NCI-H748 treated with DMSO at 0.1 percent for 48 hours (cell line): ENCODE measurements at regions not wholly inside any gene's neighbourhood (a gene's known extent, or its start where the extent isn't known, plus 50 kb on each side); places are given as distances from the start of the nearest gene placed in this dataset.

Experiments
- DNase-seq: peaks from one replicate; lab custom pipeline; 2025; lab: John Stamatoyannopoulos, UW

- no peak for DNase-seq
Observed at GRCh38 chr7:130897515-130898419, 163.8 kb upstream of the KLF14 start.

GRCh38 chr7:130899071-130899560 lies 165.1 kb upstream of the KLF14 start:
- DNase-seq = no peak

- DNase-seq = no peak
Observed at GRCh38 chr7:130899638-130900401, 165.8 kb upstream of the KLF14 start.

- DNase-seq = no peak
Observed at GRCh38 chr7:130900471-130901076, 166.6 kb upstream of the KLF14 start.

- DNase-seq = no peak
Observed at GRCh38 chr7:130901209-130901783, 167.3 kb upstream of the KLF14 start.

- DNase-seq = no peak
Observed at GRCh38 chr7:130902755-130903357, 168.8 kb upstream of the KLF14 start.

- no peak for DNase-seq
Observed at GRCh38 chr7:130903358-130903974, 169.5 kb upstream of the KLF14 start.

GRCh38 chr7:130904031-130904757 lies 170.2 kb upstream of the KLF14 start:
- DNase-seq = no peak

GRCh38 chr7:130904792-130905191 lies 170.8 kb upstream of the KLF14 start:
- no peak for DNase-seq

- DNase-seq = no peak
Observed at GRCh38 chr7:130906575-130906974, 172.6 kb upstream of the KLF14 start.

GRCh38 chr7:130907439-130907838 lies 173.4 kb upstream of the KLF14 start:
- DNase-seq = no peak

- DNase-seq = no peak
Observed at GRCh38 chr7:130908345-130909160, 174.5 kb upstream of the KLF14 start.

GRCh38 chr7:130909161-130909836 lies 175.3 kb upstream of the KLF14 start:
- no peak for DNase-seq

GRCh38 chr7:130909881-130910672 lies 176.1 kb upstream of the KLF14 start:
- DNase-seq = no peak

GRCh38 chr7:130910949-130911944 lies 177.2 kb upstream of the KLF14 start:
- DNase-seq = no peak

- no peak for DNase-seq
Observed at GRCh38 chr7:130912082-130912861, 178.3 kb upstream of the KLF14 start.
